ENCODE measurements at regions not wholly inside any gene's neighbourhood (a gene's known extent, or its start where the extent isn't known, plus 50 kb on each side); places are given as distances from the start of the nearest gene placed in this dataset.
"Not testable (repeated sequence)": the region's sequence is repeated elsewhere in the genome, so short reads cannot be mapped to it uniquely, and the experiment has no call there.

DNA sequence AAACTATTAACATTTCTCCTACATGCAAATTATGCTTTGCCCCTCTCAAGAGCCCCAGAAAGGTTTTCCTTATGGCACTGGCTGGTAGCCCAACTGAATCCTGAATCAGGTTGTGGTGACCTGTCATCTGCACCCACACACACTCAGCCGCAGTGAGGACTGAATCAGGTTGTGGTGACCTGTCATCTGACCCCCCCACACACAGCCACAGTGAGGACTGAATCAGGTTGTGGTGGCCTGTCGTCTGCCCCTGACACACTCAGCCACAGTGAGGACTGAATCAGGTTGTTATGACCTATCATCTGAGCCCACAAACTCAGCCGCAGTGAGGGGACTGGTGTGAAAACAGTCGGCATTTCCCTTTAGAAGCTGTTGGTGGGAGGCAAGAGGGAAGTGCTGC, 195.0 kb downstream of the CWH43 start:
- TF ChIP-seq, protein P1, sequence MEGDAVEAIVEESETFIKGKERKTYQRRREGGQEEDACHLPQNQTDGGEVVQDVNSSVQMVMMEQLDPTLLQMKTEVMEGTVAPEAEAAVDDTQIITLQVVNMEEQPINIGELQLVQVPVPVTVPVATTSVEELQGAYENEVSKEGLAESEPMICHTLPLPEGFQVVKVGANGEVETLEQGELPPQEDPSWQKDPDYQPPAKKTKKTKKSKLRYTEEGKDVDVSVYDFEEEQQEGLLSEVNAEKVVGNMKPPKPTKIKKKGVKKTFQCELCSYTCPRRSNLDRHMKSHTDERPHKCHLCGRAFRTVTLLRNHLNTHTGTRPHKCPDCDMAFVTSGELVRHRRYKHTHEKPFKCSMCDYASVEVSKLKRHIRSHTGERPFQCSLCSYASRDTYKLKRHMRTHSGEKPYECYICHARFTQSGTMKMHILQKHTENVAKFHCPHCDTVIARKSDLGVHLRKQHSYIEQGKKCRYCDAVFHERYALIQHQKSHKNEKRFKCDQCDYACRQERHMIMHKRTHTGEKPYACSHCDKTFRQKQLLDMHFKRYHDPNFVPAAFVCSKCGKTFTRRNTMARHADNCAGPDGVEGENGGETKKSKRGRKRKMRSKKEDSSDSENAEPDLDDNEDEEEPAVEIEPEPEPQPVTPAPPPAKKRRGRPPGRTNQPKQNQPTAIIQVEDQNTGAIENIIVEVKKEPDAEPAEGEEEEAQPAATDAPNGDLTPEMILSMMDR (IDR thresholded peaks at IDR 0.05), result not testable (repeated sequence)
- not testable (repeated sequence) for TF ChIP-seq EP300, POLR2A (IDR thresholded peaks at IDR 0.05)
